ENCODE measurements at regions not wholly inside any gene's neighbourhood (a gene's known extent, or its start where the extent isn't known, plus 50 kb on each side); places are given as distances from the start of the nearest gene placed in this dataset.
A peak's percentile ranks its signal among the peaks of the same experiment; 100 is the strongest.
"Not testable (repeated sequence)": the region's sequence is repeated elsewhere in the genome, so short reads cannot be mapped to it uniquely, and the experiment has no call there.

DNA sequence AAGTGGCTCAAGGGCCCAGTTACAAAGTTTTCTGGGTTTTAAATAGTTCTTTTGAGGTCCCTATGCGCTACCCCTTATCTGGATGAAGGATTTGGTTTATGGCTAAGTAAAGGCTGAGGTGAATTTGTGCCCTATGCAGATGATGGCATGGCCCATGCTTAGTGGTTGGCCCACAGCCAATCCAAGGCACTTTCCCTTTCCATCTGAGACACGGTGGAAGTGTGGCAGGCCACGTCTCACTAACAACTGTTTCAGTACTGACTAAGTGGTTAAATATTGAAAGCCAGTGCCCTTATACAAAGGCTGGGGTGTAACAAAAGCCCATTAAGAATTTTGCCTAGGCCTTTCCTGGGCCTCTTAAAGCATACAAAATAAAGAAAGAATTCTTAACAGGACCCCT lies 260.3 kb downstream of the ZNF37A start:
- H3K9me3 Mint-ChIP-seq; intact Hi-C loops (cut with micrococcal nuclease); DNase-seq; H3K4me3 Mint-ChIP-seq; H3K4me1 Mint-ChIP-seq; H3K9me3 ChIP-seq (replicated peaks in 1 of 2; ENCODE audit: control insufficient read depth in 1 of 2, insufficient read depth in 1 of 2, low read length in 2 of 2); H3K36me3 ChIP-seq (replicated peaks in 1 of 2; ENCODE audit: control insufficient read depth in 1 of 2, insufficient read depth in 2 of 2, low read length in 2 of 2); H3K4me2 ChIP-seq (replicated peaks; ENCODE audit: extremely low read depth, low read length, poor library complexity, severe bottlenecking); H3K4me3 ChIP-seq (replicated peaks in 1 of 3; ENCODE audit: low read depth in 2 of 3, low read length in 3 of 3); H3K79me2 ChIP-seq (ENCODE audit: insufficient read depth, low read length); H3K27me3 Mint-ChIP-seq (ENCODE audit: low read depth in 3 of 3); H4K20me1 ChIP-seq (ENCODE audit: insufficient read depth, low read length); H3K27ac ChIP-seq (ENCODE audit: low read depth in 1 of 2, low read length in 2 of 2); H3K36me3 Mint-ChIP-seq; H2AFZ ChIP-seq (ENCODE audit: insufficient read depth, low read depth, low read length, poor library complexity, severe bottlenecking); H3K4me1 ChIP-seq (ENCODE audit: control insufficient read depth in 1 of 2, insufficient read depth in 2 of 2, low read length in 2 of 2); H3K9ac ChIP-seq (ENCODE audit: insufficient read depth, low read length, poor library complexity, severe bottlenecking); H3K27me3 ChIP-seq (ENCODE audit: control insufficient read depth in 2 of 2, insufficient read depth in 2 of 2, low read length in 2 of 2): not testable (repeated sequence)
- peak overlapping the region in 1 of 7 donors; percentile 77 for H3K27ac Mint-ChIP-seq
- WGBS (ENCODE audit: insufficient coverage), result 100% methylated on average over 1 of the region's 3 CpGs

DNA sequence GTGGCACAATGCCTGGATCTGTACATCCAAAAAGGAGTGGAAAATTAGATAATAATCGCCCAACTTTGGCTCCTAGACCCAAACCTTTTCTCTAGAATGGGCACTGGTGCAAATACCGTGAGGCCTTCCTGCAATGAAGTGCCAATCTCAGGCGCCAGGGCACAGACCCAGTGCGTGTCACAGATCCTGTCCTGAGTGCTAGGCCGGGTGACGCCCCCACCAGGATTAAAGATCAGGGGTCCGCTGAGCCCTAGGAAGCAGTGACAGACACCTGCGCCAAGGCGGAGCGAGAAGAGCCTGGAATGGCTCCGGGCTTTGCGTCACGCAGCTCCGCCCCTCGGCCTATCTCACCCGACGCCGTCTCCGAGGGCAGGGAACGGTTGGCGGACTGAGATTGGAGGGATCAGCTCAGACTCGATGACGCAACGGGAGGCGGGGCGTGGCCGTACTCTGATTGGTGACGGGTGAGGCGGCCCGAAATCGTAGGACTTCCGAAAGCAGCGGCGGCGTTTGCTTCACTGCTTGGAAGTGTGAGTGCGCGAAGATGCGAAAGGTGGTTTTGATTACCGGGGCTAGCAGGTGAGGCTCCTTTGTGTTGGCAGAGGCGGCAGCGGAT lies 261.9 kb downstream of the ZNF37A start:
- Mint-ChIP-seq H3K27ac (peak overlapping the region; percentile 91 to 97 (median 95)), H3K36me3 (peaks cover 9 to 12% of the 10 kb centered on the region in 2 donors), H3K4me3 (peak overlapping the region; percentile 83 to 92)
- H3K9me3 ChIP-seq (replicated peaks in 1 of 2; ENCODE audit: control insufficient read depth in 1 of 2, insufficient read depth in 1 of 2, low read length in 2 of 2); H3K27me3 ChIP-seq (ENCODE audit: control insufficient read depth in 2 of 2, insufficient read depth in 2 of 2, low read length in 2 of 2); H3K4me2 ChIP-seq (replicated peaks; ENCODE audit: extremely low read depth, low read length, poor library complexity, severe bottlenecking); H4K20me1 ChIP-seq (ENCODE audit: insufficient read depth, low read length); H3K9me3 Mint-ChIP-seq; H3K36me3 ChIP-seq (replicated peaks in 1 of 2; ENCODE audit: control insufficient read depth in 1 of 2, insufficient read depth in 2 of 2, low read length in 2 of 2); intact Hi-C loops (cut with micrococcal nuclease); H3K79me2 ChIP-seq (ENCODE audit: insufficient read depth, low read length); H3K4me1 Mint-ChIP-seq; H3K4me1 ChIP-seq (ENCODE audit: control insufficient read depth in 1 of 2, insufficient read depth in 2 of 2, low read length in 2 of 2); H3K27me3 Mint-ChIP-seq (ENCODE audit: low read depth in 3 of 3): not testable (repeated sequence)
- H3K4me3 ChIP-seq (replicated peaks in 1 of 3; ENCODE audit: low read depth in 2 of 3, low read length in 3 of 3), result peak overlapping the region; percentile 49 to 64 (median 57)
- peak overlapping the region; percentile 56 to 84 for H3K27ac ChIP-seq (ENCODE audit: low read depth in 1 of 2, low read length in 2 of 2)
- DNase-seq, result peak; percentile 59 to 72 (median 63)
- peak overlapping the region; percentile 76 for H2AFZ ChIP-seq (ENCODE audit: insufficient read depth, low read depth, low read length, poor library complexity, severe bottlenecking)
- peak overlapping the region; percentile 51 for H3K9ac ChIP-seq (ENCODE audit: insufficient read depth, low read length, poor library complexity, severe bottlenecking)
- 0% methylated on average over 6 of the region's 41 CpGs for WGBS (ENCODE audit: insufficient coverage)

DNA sequence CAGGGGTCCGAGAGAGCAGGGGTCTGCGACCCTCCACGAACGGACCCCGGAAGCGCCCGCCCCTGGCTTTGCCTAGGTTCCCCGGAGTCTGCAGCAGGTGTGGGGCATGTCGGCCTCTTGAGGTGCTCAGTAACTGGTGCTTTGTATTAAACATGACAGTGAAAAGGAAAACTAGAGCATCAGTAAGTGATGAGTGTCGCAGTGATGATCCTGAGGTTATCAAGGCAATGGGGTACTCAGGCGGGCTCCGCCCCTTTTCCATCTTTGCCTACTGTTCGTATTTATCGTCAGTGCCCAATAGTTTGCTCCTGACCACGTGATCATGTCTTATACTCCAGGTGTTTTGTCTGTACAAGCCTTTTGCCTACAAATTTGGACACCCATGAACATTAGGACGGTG lies 262.4 kb downstream of the ZNF37A start:
- intact Hi-C loops (cut with micrococcal nuclease); H3K9me3 ChIP-seq (replicated peaks in 1 of 2; ENCODE audit: control insufficient read depth in 1 of 2, insufficient read depth in 1 of 2, low read length in 2 of 2); H3K79me2 ChIP-seq (ENCODE audit: insufficient read depth, low read length); DNase-seq; H3K27me3 Mint-ChIP-seq (ENCODE audit: low read depth in 3 of 3); H3K27me3 ChIP-seq (ENCODE audit: control insufficient read depth in 2 of 2, insufficient read depth in 2 of 2, low read length in 2 of 2); H3K9me3 Mint-ChIP-seq; H3K4me2 ChIP-seq (replicated peaks; ENCODE audit: extremely low read depth, low read length, poor library complexity, severe bottlenecking); H3K36me3 ChIP-seq (replicated peaks in 1 of 2; ENCODE audit: control insufficient read depth in 1 of 2, insufficient read depth in 2 of 2, low read length in 2 of 2); H4K20me1 ChIP-seq (ENCODE audit: insufficient read depth, low read length); H3K4me1 ChIP-seq (ENCODE audit: control insufficient read depth in 1 of 2, insufficient read depth in 2 of 2, low read length in 2 of 2); H3K4me1 Mint-ChIP-seq: not testable (repeated sequence)
- Histone ChIP-seq H3K4me3 (replicated peaks in 1 of 3; ENCODE audit: low read depth in 2 of 3, low read length in 3 of 3) (peak overlapping the region; percentile 49 to 64 (median 57)), H2AFZ (ENCODE audit: insufficient read depth, low read depth, low read length, poor library complexity, severe bottlenecking) (peak overlapping the region; percentile 29), H3K27ac (ENCODE audit: low read depth in 1 of 2, low read length in 2 of 2) (peak overlapping the region; percentile 56 to 84), H3K9ac (ENCODE audit: insufficient read depth, low read length, poor library complexity, severe bottlenecking) (peak overlapping the region; percentile 51)
- H3K36me3 Mint-ChIP-seq, result peaks cover 13 to 15% of the 10 kb centered on the region in 2 donors
- peak overlapping the region; percentile 91 to 97 (median 95) for H3K27ac Mint-ChIP-seq
- WGBS (ENCODE audit: insufficient coverage), result no CpG with 5 or more reads among the region's 16 CpGs
- peak overlapping the region; percentile 83 to 92 for H3K4me3 Mint-ChIP-seq

DNA sequence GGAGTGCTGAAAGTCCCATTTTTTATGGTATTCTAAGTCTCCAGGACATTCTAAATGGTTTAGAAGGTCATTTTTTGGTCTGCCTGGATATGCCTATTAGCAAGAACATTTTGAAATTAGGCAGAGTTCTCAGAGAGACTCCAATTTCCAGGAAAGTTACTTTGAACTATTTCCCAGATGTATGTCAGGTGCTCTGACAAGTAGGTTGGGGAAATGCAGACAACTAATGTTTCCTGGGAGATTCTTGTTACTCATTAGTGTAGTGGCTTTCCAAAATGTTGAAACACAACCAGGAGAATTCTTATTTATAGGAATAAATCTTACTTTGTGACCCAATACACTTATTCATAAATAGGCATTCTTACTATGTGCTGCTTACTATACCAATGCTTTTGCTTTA lies 268.4 kb downstream of the ZNF37A start:
- H4K20me1 ChIP-seq (ENCODE audit: insufficient read depth, low read length); H3K4me2 ChIP-seq (replicated peaks; ENCODE audit: extremely low read depth, low read length, poor library complexity, severe bottlenecking); intact Hi-C loops (cut with micrococcal nuclease); H3K4me1 Mint-ChIP-seq; H3K4me3 ChIP-seq (replicated peaks in 1 of 3; ENCODE audit: low read depth in 2 of 3, low read length in 3 of 3); H3K4me1 ChIP-seq (ENCODE audit: control insufficient read depth in 1 of 2, insufficient read depth in 2 of 2, low read length in 2 of 2); H3K9me3 Mint-ChIP-seq; H3K27me3 Mint-ChIP-seq (ENCODE audit: low read depth in 3 of 3); H2AFZ ChIP-seq (ENCODE audit: insufficient read depth, low read depth, low read length, poor library complexity, severe bottlenecking); H3K27ac ChIP-seq (ENCODE audit: low read depth in 1 of 2, low read length in 2 of 2); H3K27me3 ChIP-seq (ENCODE audit: control insufficient read depth in 2 of 2, insufficient read depth in 2 of 2, low read length in 2 of 2); H3K79me2 ChIP-seq (ENCODE audit: insufficient read depth, low read length); H3K9ac ChIP-seq (ENCODE audit: insufficient read depth, low read length, poor library complexity, severe bottlenecking); H3K9me3 ChIP-seq (replicated peaks in 1 of 2; ENCODE audit: control insufficient read depth in 1 of 2, insufficient read depth in 1 of 2, low read length in 2 of 2); H3K4me3 Mint-ChIP-seq; H3K27ac Mint-ChIP-seq; DNase-seq: not testable (repeated sequence)
- H3K36me3 Mint-ChIP-seq, result peaks cover 54 to 66% of the 10 kb centered on the region in 2 donors
- peaks cover 12 to 15% of the 10 kb centered on the region in 2 donors for H3K36me3 ChIP-seq (replicated peaks in 1 of 2; ENCODE audit: control insufficient read depth in 1 of 2, insufficient read depth in 2 of 2, low read length in 2 of 2)

Data from CD14-positive monocyte (primary cell).